ENCODE measurements at regions not wholly inside any gene's neighbourhood (a gene's known extent, or its start where the extent isn't known, plus 50 kb on each side); places are given as distances from the start of the nearest gene placed in this dataset.
"Not testable (repeated sequence)": the region's sequence is repeated elsewhere in the genome, so short reads cannot be mapped to it uniquely, and the experiment has no call there.

GRCh38 chr13:66237411-66238062 is 992.6 kb downstream of the PCDH9 start:
- no peak for DNase-seq

GRCh38 chr13:66234159-66234558 is 996.0 kb downstream of the PCDH9 start:
- no peak for DNase-seq

GRCh38 chr13:66231958-66232357 is 998.2 kb downstream of the PCDH9 start:
- DNase-seq, result not testable (repeated sequence)

GRCh38 chr13:66225072-66225471 is 1005.1 kb downstream of the PCDH9 start:
- no peak for DNase-seq

DNA sequence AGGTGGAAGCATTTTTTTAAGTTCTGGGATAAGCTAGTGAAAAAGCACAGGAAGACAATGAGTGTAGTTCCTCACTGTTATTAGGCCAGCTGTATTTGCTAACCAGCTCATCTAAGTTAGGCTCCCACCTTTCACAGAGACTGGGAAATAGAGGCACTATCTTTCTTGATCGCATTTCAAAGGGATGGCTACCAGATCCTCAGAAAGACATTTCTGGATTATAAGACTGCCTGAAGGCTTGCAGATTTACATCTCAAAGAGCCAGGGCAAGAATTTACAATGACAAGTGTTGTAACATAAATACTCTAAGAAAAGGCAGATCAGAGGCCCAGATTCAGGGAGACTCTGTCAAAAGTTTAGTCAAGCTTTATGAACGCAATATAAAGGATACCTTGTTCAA is 1005.5 kb downstream of the PCDH9 start:
- no peak for DNase-seq

DNA sequence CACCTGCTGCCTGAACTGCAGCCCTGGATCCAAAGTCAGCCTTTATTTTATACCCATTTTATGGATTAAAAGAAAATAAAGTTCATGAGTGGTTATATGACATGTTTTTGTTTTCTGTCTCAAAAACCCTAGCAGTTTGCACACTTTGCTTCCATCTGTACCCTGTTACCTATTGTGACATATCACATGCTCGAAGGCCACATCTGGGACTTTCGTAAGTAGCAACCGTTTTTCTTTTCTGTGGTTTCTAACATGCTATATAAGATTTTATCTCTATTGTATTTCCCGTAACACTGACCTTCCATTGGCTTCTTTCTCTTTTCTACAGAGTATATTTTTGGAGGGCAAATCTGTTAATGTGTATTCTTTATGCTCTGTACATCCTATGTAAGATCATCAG is 1007.2 kb downstream of the PCDH9 start:
- no peak for DNase-seq

GRCh38 chr13:66222127-66222526 is 1008.0 kb downstream of the PCDH9 start:
- DNase-seq, result no peak

- no peak for DNase-seq
Observed at GRCh38 chr13:66219506-66219905, 1010.6 kb downstream of the PCDH9 start.

GRCh38 chr13:66218583-66218982 is 1011.6 kb downstream of the PCDH9 start:
- DNase-seq, result no peak

DNA sequence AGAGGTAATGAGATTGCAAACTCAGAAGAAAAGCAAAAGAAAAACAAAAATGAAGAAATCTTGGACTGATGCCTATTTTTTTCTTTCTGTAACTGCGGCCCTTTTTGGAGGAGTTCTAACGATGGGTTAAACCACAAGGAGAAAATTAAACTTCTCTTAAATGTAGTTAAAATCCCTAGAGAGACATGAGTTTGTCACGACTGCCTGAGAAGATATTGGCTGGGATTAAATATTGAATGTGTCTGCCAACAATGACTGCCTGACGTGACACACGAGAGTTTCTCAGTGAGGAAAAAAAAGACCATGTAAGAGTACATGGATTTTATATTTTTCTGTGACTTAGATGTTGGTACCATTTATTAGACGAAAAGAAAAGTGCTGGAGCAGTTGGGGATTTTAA is 1013.4 kb downstream of the PCDH9 start:
- DNase-seq, result no peak

- DNase-seq, result no peak
Observed at GRCh38 chr13:66214467-66214866, 1015.7 kb downstream of the PCDH9 start.

DNA sequence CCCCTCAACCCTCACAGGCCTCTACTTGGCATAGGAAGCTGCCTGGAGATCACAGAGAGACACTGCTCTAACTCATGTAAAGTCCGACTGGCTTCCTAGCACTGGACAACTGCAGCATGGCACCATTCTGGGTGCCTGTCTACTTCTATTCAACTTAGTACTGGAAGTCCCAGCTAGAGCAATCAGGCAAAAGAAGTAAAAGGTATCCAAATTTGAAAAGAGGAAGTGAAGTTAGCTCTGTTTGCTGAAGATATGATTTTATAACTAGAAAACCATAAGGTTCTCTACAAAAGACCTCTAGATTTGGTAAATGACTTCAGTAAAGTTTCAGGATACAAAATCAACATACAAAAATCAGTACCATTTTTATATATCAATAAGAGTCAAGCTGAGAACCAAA is 1017.6 kb downstream of the PCDH9 start:
- DNase-seq, result no peak

- no peak for DNase-seq
Observed at GRCh38 chr13:66210677-66211076, 1019.5 kb downstream of the PCDH9 start.

DNA sequence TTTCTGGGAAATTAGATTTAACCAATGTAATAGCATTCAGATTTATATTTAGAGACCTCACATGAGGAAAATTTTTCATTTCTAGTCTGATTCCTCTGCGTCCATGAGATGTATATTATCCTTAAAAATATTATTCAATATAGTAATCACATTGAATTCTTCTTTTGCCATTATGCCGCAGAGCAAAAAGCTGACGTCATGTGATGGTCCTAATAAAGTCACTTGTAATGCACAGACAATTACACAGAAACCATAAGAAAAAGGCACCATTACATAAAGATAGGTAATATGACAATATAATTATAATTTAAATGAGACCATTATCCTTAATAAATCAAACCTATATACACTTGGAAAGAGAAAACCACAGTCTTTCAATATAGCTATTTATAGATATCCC is 1021.5 kb downstream of the PCDH9 start:
- DNase-seq, result no peak

DNA sequence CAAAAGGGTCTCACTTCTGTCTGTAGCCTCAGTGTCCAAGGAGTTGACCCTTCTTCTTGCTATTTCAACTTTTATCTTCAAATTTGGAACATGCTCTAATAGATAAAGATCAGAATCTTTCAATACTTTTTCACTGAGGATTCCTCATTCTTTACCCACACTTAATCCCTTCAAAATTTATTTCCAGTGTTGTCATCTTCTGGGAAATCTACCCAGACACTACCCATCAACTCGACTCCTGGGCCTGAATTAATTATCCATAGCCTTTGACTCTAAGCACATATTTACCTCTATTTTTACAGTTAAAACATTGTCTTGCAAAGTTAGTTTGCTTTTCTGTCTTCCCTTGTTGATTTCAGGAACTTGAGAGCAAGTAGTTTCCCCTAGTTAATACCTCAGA is 1022.5 kb downstream of the PCDH9 start:
- no peak for DNase-seq

GRCh38 chr13:66205807-66206206 is 1024.3 kb downstream of the PCDH9 start:
- DNase-seq, result no peak

DNA sequence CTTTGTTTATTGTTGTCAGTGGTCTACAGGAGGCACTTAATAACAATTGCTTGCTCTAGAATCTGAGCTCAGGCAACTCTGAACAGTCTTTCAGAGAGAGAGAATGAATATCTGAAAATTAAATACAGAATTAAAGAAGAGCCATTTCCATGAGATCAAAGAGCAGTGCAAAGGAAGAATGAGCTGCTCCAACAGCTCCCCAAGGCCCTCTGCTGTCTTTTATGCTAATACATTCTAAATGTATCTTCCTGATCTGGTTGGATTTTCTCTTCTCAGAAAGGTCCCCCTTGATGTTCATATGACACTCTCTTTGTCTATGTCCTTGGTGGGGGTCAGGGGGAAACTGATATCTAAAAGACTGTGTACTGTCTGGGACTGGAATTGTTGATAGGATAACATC is 1029.6 kb downstream of the PCDH9 start:
- DNase-seq, result no peak

DNA sequence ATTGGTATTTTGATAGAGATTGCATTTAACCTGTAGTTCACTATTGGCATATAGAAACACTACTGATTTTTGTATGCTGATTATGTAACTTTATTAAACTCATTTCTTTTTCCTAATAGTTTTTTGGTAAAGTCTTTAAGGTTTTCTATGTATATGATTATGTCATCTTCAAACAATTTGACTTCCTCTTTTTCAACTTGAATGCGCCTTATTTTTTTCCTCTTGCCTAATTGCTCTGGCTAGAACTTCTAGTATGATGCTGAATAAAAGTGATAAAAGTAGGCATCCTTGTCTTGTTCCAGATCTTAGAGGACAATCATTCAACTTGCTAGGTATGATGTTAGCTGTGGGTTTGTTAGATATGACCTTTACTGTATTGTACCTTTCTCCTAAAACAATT is 1034.9 kb downstream of the PCDH9 start:
- no peak for DNase-seq

DNA sequence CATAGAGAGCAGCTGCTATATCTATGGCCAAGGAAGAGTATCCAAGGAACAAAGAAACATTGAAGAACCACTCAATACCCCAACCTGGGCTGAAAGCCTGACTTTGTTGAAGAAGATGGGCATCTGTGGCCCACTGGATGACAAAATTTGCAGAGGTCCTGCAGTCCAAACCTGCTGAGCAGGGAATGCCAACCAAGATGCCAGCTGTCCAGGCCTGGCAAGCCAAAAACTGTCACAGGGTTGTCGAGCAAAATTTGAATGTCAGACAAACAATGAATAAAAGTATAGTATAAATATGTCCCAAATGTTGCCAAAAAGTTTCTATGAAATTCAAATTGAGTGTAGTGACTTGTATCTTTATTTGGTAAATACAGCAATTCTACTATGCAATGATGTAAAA is 1040.2 kb downstream of the PCDH9 start:
- no peak for DNase-seq

GRCh38 chr13:66180836-66181235 is 1049.3 kb downstream of the PCDH9 start:
- DNase-seq, result no peak

GRCh38 chr13:66171920-66172319 is 1058.2 kb downstream of the PCDH9 start:
- no peak for DNase-seq

- no peak for DNase-seq
Observed at GRCh38 chr13:66162470-66162869, 1067.7 kb downstream of the PCDH9 start.

DNA sequence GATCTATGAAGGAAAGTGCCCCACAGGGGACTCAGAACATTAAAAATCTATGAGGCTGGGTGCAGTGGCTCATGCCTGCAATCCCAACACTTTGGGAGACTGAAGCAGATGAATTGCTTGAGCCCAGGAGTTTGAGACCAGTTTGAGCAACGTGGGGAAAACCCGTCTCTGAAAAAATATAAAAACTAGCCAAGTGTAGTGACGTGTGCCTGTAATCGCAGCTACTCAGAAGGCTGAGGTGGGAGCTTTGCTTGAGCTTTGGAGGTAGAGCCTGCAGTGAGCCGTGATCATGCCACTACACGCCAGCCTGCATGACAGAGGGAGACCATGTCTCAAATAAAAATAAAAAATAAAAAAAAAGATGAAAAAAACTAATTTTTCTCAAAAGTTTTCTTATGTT is 1070.6 kb downstream of the PCDH9 start:
- DNase-seq, result no peak

GRCh38 chr13:66154976-66155375 is 1075.2 kb downstream of the PCDH9 start:
- no peak for DNase-seq

- no peak for DNase-seq
Observed at GRCh38 chr13:66154354-66154753, 1075.8 kb downstream of the PCDH9 start.

- no peak for DNase-seq
Observed at GRCh38 chr13:66152596-66152995, 1077.5 kb downstream of the PCDH9 start.

Data from stimulated activated CD4-positive, alpha-beta T cell treated with anti-CD3 and anti-CD28 coated beads, Interleukin-15, amount 100 ng/mL, for 24 hours (primary cell).